SK-N-SH (cell line): ENCODE measurements at regions not wholly inside any gene's neighbourhood (a gene's known extent, or its start where the extent isn't known, plus 50 kb on each side); places are given as distances from the start of the nearest gene placed in this dataset.
A peak's percentile ranks its signal among the peaks of the same experiment; 100 is the strongest.
"Not testable (repeated sequence)": the region's sequence is repeated elsewhere in the genome, so short reads cannot be mapped to it uniquely, and the experiment has no call there.

Source experiments
- CTCF ChIA-PET: fragments of 300-600, 350-600 bp; formaldehyde crosslinking; extraction: SDS; loops from one replicate; lab custom pipeline; 2021; lab: Yijun Ruan, JAX
- POLR2A ChIA-PET: fragments of 350-600 bp; sonication (Branson Sonifier 250); formaldehyde crosslinking; extraction: SDS; loops from one replicate; lab custom pipeline; 2020; ENCODE audit warnings: antibody characterized with exemption, inconsistent platforms; lab: Yijun Ruan, JAX
- DNase-seq: peaks from one replicate; pipeline ENCODE4 v3.0.0; 2012
- H2AFZ ChIP-seq: fragments of 200-600 bp; sonication (generic); 2 replicates; pipeline ENCODE4 v1.8.1; 2016; ENCODE audit warnings: antibody characterized with exemption, mild to moderate bottlenecking, low read depth
- H3F3A ChIP-seq: fragments of 200-600 bp; sonication (generic); replicated peaks from 2 replicates; pipeline ENCODE3; 2016; ENCODE audit warnings: antibody characterized with exemption, mild to moderate bottlenecking; ENCODE audit not compliant: insufficient read depth
- H3K27ac ChIP-seq, 2 experiments: fragments of 200-500 bp in 1 of 2; fragments of 200-600 bp in 1 of 2; sonication (Bioruptor generic) in 1 of 2; sonication (generic), shearing (Covaris generic) in 1 of 2; 2 replicates each; pipeline versions ENCODE4 v1.5.1 to v1.6.1; 2014 to 2016; ENCODE audit warnings: low read depth in 2 of 2, inconsistent platforms in 1 of 2, low read length in 1 of 2, mild to moderate bottlenecking in 1 of 2, mixed read lengths in 1 of 2
- H3K27me3 ChIP-seq: fragments of 200-600 bp; sonication (generic), shearing (Covaris generic); 2 replicates; pipeline ENCODE4 v1.6.1; 2016; ENCODE audit warnings: mixed run types; ENCODE audit not compliant: insufficient read depth
- H3K36me3 ChIP-seq, 2 experiments: fragments of 200-500 bp in 1 of 2; fragments of 200-600 bp in 1 of 2; sonication (Bioruptor generic) in 1 of 2; sonication (generic) in 1 of 2; replicated peaks in 1 of 2; 2 replicates each; pipeline versions ENCODE3 to v1.5.1; 2014 to 2016; ENCODE audit warnings: low read length in 1 of 2, mild to moderate bottlenecking in 1 of 2; ENCODE audit not compliant: insufficient read depth in 2 of 2, control insufficient read depth in 1 of 2
- H3K4me1 ChIP-seq, 2 experiments: fragments of 200-500 bp in 1 of 2; fragments of 200-600 bp in 1 of 2; sonication (Bioruptor generic) in 1 of 2; sonication (generic), shearing (Covaris generic) in 1 of 2; 2 replicates each; pipeline versions ENCODE4 v1.5.1 to v1.6.1; 2014 to 2016; ENCODE audit warnings: low read depth in 1 of 2, low read length in 1 of 2, mixed run types in 1 of 2; ENCODE audit not compliant: insufficient read depth in 2 of 2, control insufficient read depth in 1 of 2
- H3K4me2 ChIP-seq: fragments of 200-600 bp; sonication (generic), shearing (Covaris generic); 2 replicates; pipeline ENCODE4 v1.6.1; 2017; ENCODE audit warnings: mixed run types
- H3K4me3 ChIP-seq, 2 experiments: fragments of 200-500 bp in 1 of 2; fragments of 200-600 bp in 1 of 2; sonication (Bioruptor generic) in 1 of 2; sonication (generic), shearing (Covaris generic) in 1 of 2; 2 replicates each; pipeline versions ENCODE4 v1.5.1 to v1.8.1; 2014 to 2016; ENCODE audit warnings: low read depth in 2 of 2, inconsistent platforms in 1 of 2, low read length in 1 of 2, mild to moderate bottlenecking in 1 of 2, mixed read lengths in 1 of 2, moderate library complexity in 1 of 2
- H3K79me2 ChIP-seq: fragments of 200-600 bp; sonication (generic); 2 replicates; pipeline ENCODE4 v1.8.1; 2017; ENCODE audit warnings: mild to moderate bottlenecking; ENCODE audit not compliant: insufficient read depth
- H3K9ac ChIP-seq: fragments of 200-600 bp; sonication (generic); 2 replicates; pipeline ENCODE4 v1.6.1; 2017; ENCODE audit warnings: mixed run types
- H3K9me2 ChIP-seq: fragments of 200-600 bp; sonication (generic); 2 replicates; pipeline ENCODE4 v1.6.1; 2017; ENCODE audit warnings: mixed run types
- H3K9me3 ChIP-seq: fragments of 200-600 bp; sonication (generic); 2 replicates; pipeline ENCODE4 v1.6.1; 2017; ENCODE audit warnings: mixed run types, mild to moderate bottlenecking, moderate library complexity
- H4K20me1 ChIP-seq: fragments of 200-600 bp; sonication (generic); 2 replicates; pipeline ENCODE4 v1.6.1; 2017; ENCODE audit warnings: mild to moderate bottlenecking, mixed run types; ENCODE audit not compliant: insufficient read depth
- CHD2 ChIP-seq: fragments of 150-350 bp; IDR thresholded peaks from 2 replicates; pipeline ENCODE4 v1.6.1; 2018; ENCODE audit warnings: low read length; ENCODE audit not compliant: partially characterized antibody
- CTCF ChIP-seq: fragments of 200-600 bp; sonication (generic); IDR thresholded peaks from 2 replicates; pipeline ENCODE4 v1.6.1; 2017; ENCODE audit warnings: antibody characterized with exemption, mild to moderate bottlenecking, moderate library complexity
- EP300 ChIP-seq, 2 experiments: IDR thresholded peaks; 2 replicates each; pipeline versions ENCODE4 v1.4.0 to v1.6.1; 2012; ENCODE audit warnings: borderline replicate concordance in 1 of 2, low read depth in 1 of 2, low read length in 1 of 2
- FOXJ3 ChIP-seq: sonication (generic); formaldehyde crosslinking; IDR thresholded peaks from 2 replicates; pipeline ENCODE4 v1.5.1; 2020; ENCODE audit warnings: mild to moderate bottlenecking, missing genetic modification reagents
- GATA2 ChIP-seq: sonication (generic); formaldehyde crosslinking; IDR thresholded peaks from 2 replicates; pipeline ENCODE4 v1.5.0; 2020; ENCODE audit warnings: mild to moderate bottlenecking, missing genetic modification reagents
- RCOR1 ChIP-seq: fragments of 150-350 bp; IDR thresholded peaks from 2 replicates; pipeline ENCODE4 v1.6.1; 2017; ENCODE audit warnings: antibody characterized with exemption, low read length
- REST ChIP-seq: IDR thresholded peaks from 2 replicates; pipeline ENCODE4 v1.6.1; 2012; ENCODE audit warnings: mild to moderate bottlenecking, low read depth, low read length, moderate library complexity
- RXRA ChIP-seq: IDR thresholded peaks from 2 replicates; pipeline ENCODE4 v1.4.0; 2012; ENCODE audit warnings: low read depth, mild to moderate bottlenecking, borderline replicate concordance
- TAF1 ChIP-seq: IDR thresholded peaks from 2 replicates; pipeline ENCODE4 v1.6.1; 2012; ENCODE audit warnings: low read depth, mild to moderate bottlenecking, low read length, moderate library complexity, borderline replicate concordance
- TEAD4 ChIP-seq: IDR thresholded peaks from 2 replicates; pipeline ENCODE4 v1.4.0; 2012; ENCODE audit warnings: mild to moderate bottlenecking, borderline replicate concordance; ENCODE audit not compliant: insufficient read depth
- USF1 ChIP-seq: IDR thresholded peaks from 2 replicates; pipeline ENCODE4 v1.4.0; 2012; ENCODE audit warnings: low read depth, borderline replicate concordance
- WGBS: methylation state at CpG from one replicate; pipeline ENCODE4 v1.1.6; 2017; ENCODE audit warnings: low lambda C conversion rate; 5-methylcytosine and 5-hydroxymethylcytosine counted together
- TF ChIP-seq, protein P1 (sequence below): fragments of 150-350 bp; IDR thresholded peaks from 2 replicates; pipeline ENCODE4 v1.6.1; 2017; ENCODE audit warnings: antibody characterized with exemption, low read length, low read depth, borderline replicate concordance

- DNase-seq = no peak
- H2AFZ ChIP-seq = no peak overlapping the region
- H3F3A ChIP-seq = no peaks in the 10 kb centered on the region
- H3K4me1 ChIP-seq = no peaks in the 10 kb centered on the region
- no peak overlapping the region for H3K4me2 ChIP-seq
- H3K9me2 ChIP-seq = no peaks in the 10 kb centered on the region
- TF ChIP-seq RXRA (no peak), GATA2 (peak; percentile 37; the same call in 1 of the 2 replicates)
- WGBS = 30% methylated on average over 2 of the region's 2 CpGs
- H3K79me2 ChIP-seq = no peaks in the 10 kb centered on the region
- H3K4me3 ChIP-seq = no peak overlapping the region
- no peak overlapping the region for H3K9ac ChIP-seq
- H3K9me3 ChIP-seq = no peaks in the 10 kb centered on the region
- H3K27ac ChIP-seq = no peak overlapping the region
- H3K36me3 ChIP-seq = no peaks in the 10 kb centered on the region
- no peaks in the 10 kb centered on the region for H4K20me1 ChIP-seq
- H3K27me3 ChIP-seq = no peaks in the 10 kb centered on the region
- ChIA-PET CTCF (no interaction called here), POLR2A (no interaction called here)
Observed at GRCh38 chr9:80755586-80755985, 933.8 kb downstream of the TLE1 start.

DNA sequence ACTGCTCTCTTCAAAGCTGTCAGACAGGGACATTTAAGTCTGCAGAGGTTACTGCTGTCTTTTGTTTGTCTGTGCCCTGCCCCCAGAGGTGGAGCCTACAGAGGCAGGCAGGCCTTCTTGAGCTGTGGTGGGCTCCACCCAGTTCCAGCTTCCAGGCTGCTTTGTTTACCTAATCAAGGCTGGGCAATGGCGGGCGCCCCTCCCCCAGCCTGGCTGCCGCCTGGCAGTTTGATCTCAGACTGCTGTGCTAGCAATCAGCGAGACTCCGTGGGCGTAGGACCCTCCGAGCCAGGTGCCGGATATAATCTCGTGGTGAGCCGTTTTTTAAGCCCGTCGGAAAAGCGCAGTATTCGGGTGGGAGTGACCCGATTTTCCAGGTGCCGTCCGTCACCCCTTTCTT is 942.3 kb downstream of the TLE1 start:
- 90% methylated on average over 11 of the region's 17 CpGs for WGBS
- POLR2A ChIA-PET = not testable (repeated sequence)

GRCh38 chr9:80732506-80732905 is 956.8 kb downstream of the TLE1 start:
- Histone ChIP-seq H4K20me1 (no peaks in the 10 kb centered on the region), H3K4me2 (no peak overlapping the region), H2AFZ (no peak overlapping the region), H3K9ac (no peak overlapping the region), H3K27me3 (no peaks in the 10 kb centered on the region), H3K9me3 (no peaks in the 10 kb centered on the region), H3K79me2 (no peaks in the 10 kb centered on the region), H3K36me3 (no peaks in the 10 kb centered on the region), H3K9me2 (no peaks in the 10 kb centered on the region), H3F3A (no peaks in the 10 kb centered on the region), H3K4me3 (no peak overlapping the region), H3K4me1 (no peaks in the 10 kb centered on the region), H3K27ac (no peak overlapping the region)
- no peak for DNase-seq
- 12% methylated on average over 2 of the region's 2 CpGs for WGBS
- CTCF ChIA-PET = no interaction called here
- POLR2A ChIA-PET = no interaction called here
- no peak for TF ChIP-seq FOXJ3 (CRISPR knock-in tag)
- TF ChIP-seq REST = no peak
- TF ChIP-seq EP300 (IDR thresholded peaks at IDR 0.05; ENCODE audit: borderline replicate concordance in 1 of 2, low read depth in 1 of 2, low read length in 1 of 2) = no peak
- TF ChIP-seq, protein P1, sequence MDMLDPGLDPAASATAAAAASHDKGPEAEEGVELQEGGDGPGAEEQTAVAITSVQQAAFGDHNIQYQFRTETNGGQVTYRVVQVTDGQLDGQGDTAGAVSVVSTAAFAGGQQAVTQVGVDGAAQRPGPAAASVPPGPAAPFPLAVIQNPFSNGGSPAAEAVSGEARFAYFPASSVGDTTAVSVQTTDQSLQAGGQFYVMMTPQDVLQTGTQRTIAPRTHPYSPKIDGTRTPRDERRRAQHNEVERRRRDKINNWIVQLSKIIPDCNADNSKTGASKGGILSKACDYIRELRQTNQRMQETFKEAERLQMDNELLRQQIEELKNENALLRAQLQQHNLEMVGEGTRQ = no peak
- no peak for TF ChIP-seq RCOR1
- TF ChIP-seq TEAD4 = no peak
- no peak for TF ChIP-seq CHD2
- no peak for TF ChIP-seq TAF1
- no peak for TF ChIP-seq USF1
- TF ChIP-seq CTCF = no peak

More for the DNA sequence above, 942.3 kb downstream of the TLE1 start:
- H4K20me1 ChIP-seq, H3K9ac ChIP-seq, H3F3A ChIP-seq, H3K4me2 ChIP-seq, H3K4me3 ChIP-seq, H3K79me2 ChIP-seq, H3K27ac ChIP-seq, H2AFZ ChIP-seq, DNase-seq, H3K36me3 ChIP-seq, H3K4me1 ChIP-seq, CTCF ChIA-PET, H3K9me2 ChIP-seq, H3K9me3 ChIP-seq, H3K27me3 ChIP-seq: not testable (repeated sequence)
